GM19193 (cell line): ENCODE measurements at regions not wholly inside any gene's neighbourhood (a gene's known extent, or its start where the extent isn't known, plus 50 kb on each side); places are given as distances from the start of the nearest gene placed in this dataset.

ENCODE experiments used
- POLR2A ChIP-seq: IDR thresholded peaks from 4 replicates; pipeline ENCODE4 v1.6.1; 2011; ENCODE audit not compliant: insufficient read depth, insufficient read length; ENCODE audit errors: extremely low read depth

- TF ChIP-seq POLR2A: no peak
Observed at GRCh38 chr12:127542391-127542790, 724.6 kb upstream of the TMEM132C start.

DNA sequence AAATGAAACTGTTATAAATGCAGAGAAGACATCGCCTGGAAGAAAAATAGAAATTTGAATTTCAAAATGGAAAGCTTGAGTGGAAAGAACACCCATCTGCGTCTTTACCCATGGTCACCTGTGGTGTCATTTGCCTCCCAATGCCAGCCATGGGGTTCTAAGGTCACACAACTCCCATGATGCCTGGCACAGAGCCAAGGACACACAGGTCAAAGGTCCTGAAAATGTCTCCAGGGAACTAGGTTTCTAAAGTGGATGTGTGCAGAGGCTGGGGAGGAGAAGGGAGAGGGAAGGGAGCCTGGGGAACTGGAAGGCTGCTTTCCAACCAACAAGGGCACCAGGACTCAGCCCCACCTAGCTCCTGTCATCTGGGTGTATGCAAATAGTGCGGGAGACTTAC, 724.0 kb upstream of the TMEM132C start:
- TF ChIP-seq POLR2A: no peak

DNA sequence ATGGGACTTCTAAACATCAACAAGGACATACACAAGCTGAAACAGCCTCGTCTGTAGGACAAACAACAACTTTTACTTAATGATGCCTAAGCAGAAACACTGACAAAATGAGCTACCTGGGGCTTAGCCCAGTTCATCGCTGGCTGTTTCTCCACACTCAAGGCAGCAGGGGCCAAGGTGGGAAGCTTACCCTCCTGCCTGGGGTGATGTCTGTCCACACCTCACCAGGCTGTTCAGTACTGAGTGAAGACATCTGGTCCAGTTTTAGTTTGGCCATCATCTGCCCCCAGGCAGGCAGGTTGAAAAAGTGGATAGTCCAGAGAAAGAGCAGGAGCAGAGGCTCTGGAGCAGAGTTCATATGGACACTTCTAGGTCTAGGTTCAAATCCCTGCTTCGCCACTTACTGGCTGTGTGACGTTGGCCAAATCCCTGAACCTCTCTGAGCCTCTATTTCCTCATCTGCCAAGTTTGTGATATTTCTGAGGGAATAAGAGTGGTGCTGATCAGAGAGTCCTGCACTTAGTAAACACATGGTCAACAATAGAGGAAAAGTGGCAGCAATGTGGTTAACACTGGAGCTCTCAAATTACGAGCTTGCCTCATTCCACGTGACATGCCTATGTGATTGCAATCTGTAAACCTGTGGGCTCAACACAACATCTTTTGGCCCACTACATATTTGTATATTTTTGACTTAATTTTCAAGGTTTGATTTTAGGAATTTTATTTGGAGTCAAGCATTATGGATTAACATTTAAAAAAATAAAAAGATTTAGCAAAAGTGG, 720.1 kb upstream of the TMEM132C start:
- TF ChIP-seq POLR2A: no peak

DNA sequence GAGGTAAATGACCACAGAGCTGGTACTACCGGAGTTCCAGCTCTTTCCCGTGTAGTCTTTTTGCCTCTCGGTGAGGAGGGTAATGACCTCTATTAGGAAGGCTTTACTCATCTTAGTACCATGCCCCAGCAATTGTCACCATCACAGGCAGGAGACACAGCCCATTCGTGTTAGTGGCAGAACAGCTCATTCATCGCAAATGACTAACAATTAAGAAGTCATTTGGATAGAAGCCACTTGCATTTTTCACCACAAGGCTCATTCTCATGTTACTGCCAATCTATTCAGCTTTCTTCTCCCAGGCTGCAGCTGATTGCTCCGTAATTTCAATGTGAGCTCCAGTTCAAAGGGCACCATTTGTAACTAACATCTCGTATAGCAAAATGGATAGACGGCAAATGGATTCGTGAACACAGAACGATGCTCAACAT, 718.8 kb upstream of the TMEM132C start:
- TF ChIP-seq POLR2A: no peak

DNA sequence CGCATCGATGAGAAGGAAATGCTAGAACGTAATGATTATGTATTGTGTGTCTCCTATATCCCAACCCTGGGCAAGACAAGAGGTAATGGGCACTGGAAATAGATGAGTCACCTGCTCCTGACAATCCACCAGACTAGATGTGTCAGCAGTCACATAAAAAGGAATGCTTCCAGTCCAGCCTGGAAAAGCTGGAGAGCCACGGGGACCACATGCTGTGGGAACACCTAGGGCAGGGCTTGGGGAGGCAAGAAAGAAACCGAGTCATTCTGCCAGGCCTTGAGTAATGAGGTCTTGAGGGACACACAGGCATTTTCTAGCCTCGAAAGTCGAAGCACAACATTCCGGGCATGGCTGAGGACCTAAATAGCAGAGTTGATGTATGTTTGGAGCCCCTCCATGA, 716.7 kb upstream of the TMEM132C start:
- TF ChIP-seq POLR2A: no peak

DNA sequence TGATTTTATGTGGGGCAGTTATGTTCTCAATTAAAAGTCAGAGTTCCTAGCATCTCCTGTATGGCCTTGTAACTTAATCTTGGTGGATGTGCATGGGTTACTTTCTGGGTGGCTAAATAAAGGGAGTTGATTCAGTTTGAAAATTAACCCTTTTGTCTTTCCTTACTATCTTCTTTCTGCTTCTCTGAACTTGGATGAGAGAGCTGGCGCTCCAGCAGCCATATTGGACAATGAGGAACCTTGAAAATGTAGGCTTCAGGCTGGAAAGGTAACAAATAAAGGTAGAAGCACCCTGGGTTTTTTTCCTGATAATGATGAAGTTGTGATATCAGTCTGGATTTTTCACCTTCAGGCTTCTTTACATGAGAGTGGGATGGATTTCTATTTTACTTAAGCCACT, 714.1 kb upstream of the TMEM132C start:
- TF ChIP-seq POLR2A: no peak

GRCh38 chr12:127555071-127555470, 711.9 kb upstream of the TMEM132C start:
- TF ChIP-seq POLR2A: no peak

GRCh38 chr12:127556231-127556886, 710.6 kb upstream of the TMEM132C start:
- TF ChIP-seq POLR2A: no peak

DNA sequence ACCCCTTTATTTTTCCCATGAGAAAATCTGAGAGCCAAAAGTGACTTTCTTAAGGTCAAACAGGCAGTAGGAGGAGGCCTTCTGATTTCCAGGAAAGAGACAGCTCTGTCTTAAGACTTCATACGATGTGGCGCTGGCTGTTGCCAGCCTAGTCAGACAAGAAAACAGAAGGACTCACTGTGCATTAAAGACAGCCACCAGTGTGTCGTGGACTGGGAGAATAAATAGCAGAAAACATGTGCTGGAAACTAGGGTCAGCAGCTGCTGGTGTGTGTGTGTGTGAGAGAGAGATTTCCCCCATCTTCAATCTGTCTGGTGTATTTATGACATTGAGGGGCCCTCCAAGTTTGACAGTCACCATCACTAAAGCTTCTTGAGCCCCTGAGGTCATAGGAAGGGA, 708.6 kb upstream of the TMEM132C start:
- no peak for TF ChIP-seq POLR2A

- no peak for TF ChIP-seq POLR2A
Observed at GRCh38 chr12:127559349-127560040, 707.5 kb upstream of the TMEM132C start.

DNA sequence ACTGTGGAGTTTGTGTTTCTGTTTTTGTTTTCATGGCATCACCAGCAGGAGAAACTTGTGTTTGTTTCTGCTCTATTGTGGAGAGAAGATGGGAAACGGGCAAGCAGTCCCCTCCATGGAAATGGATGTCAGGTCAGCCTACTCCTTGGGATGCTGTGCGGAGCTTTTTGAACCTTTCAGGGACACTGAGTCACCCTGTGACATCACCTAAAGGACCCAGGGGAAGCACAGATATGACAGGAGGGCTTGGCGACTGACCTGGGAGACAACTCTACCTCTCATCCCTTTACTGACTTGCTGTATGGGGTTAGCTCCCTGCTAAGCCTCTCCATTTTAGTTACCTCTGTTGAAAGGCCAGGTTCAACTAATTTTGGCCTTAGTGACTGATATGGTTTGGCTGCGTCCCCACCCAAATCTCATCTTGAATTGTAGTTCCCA, 706.9 kb upstream of the TMEM132C start:
- TF ChIP-seq POLR2A: no peak

DNA sequence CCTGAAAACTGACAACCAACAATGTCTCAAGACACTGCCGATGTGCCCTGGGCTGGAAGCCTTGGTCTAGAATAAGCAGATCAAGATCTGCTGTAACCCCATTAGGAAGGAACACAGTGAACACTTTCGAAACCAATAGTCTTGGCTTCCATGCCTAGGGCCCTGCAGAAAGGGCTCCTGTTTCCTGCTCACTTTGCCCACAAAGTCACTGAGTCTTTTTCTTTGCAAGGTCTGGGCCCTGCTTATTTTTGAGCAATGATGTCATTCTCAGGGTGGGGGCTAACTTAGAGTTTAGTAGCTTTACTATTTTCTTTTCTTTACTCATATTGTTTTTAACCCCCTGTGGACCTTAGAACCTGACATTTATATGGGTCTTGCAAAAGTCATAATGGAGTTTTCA, 704.2 kb upstream of the TMEM132C start:
- no peak for TF ChIP-seq POLR2A

DNA sequence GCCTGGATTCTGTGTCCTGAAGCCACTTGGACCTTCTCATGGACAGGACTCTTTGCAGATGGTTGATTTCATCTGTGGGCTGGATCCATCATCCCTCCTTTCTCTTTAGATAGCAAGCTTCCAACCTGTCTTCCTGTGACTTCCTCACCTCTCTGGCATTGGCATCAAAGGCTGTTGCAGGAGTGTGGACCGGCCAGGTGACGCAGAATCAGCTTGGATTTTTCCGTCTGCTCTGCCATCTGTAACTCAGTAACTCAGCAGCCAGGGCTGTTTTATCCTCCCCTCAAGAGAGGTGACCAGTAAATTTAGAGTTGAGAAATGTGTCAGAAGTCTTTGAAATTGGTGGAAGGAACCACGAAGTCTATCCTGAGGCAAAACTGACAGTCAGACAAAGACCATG, 701.7 kb upstream of the TMEM132C start:
- no peak for TF ChIP-seq POLR2A

DNA sequence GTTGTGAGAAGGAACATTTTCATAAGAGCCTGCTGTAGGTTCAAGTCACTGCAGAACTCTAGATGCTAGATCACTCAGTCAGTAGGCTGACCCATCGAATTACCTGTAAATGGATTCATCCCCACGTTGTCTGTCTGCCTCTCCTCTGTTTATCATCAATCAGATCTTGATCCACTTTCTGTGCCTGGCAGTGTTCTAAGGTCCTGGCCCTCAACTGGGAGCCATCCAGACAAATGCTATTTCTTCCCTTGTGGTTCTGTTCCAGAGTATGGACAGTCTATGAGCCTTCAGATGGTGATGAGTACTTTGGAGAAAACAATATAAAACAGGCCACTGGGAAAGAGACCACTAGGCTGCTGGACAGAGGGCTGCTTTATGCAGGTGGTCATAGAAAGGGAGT, 699.4 kb upstream of the TMEM132C start:
- TF ChIP-seq POLR2A: no peak

DNA sequence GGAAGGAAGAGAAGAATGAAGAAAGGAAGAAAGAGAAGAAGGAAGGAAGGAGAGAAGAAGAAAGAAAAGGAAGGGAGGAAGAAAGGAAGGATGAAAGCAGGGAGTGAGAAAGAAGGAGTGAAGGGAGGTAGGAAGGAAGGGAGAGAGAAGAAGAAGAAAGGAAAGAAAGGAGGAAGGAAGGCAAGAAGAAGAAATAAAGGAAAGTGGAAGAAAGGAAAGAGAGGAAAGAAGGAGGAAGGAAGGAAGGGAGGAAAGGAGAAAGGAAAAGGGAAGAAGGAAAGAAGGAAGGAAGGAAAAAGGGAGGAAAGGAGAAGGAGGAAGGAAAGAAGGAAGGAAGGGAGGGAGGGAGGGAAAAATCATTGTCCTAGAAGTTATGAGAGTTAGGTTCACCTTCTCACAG, 696.6 kb upstream of the TMEM132C start:
- no peak for TF ChIP-seq POLR2A
